Right renal cortex interstitium (tissue), 3 donors: ENCODE measurements at regions not wholly inside any gene's neighbourhood (a gene's known extent, or its start where the extent isn't known, plus 50 kb on each side); places are given as distances from the start of the nearest gene placed in this dataset.
"Not testable (repeated sequence)": the region's sequence is repeated elsewhere in the genome, so short reads cannot be mapped to it uniquely, and the experiment has no call there.

ENCODE experiments used
- DNase-seq, 3 donors: peaks; one replicate each; pipeline ENCODE4 v3.0.0-alpha.2; 2013; ENCODE audit warnings: low read depth in 3 of 3, low spot score in 2 of 3

- no peak for DNase-seq
Measured at GRCh38 chr1:103469801-103470200, 55.7 kb upstream of the RNPC3 start.

- DNase-seq = no peak
Measured at GRCh38 chr1:103467100-103467499, 58.4 kb upstream of the RNPC3 start.

- no peak for DNase-seq
Measured at GRCh38 chr1:103461161-103462105, 64.1 kb upstream of the RNPC3 start.

DNA sequence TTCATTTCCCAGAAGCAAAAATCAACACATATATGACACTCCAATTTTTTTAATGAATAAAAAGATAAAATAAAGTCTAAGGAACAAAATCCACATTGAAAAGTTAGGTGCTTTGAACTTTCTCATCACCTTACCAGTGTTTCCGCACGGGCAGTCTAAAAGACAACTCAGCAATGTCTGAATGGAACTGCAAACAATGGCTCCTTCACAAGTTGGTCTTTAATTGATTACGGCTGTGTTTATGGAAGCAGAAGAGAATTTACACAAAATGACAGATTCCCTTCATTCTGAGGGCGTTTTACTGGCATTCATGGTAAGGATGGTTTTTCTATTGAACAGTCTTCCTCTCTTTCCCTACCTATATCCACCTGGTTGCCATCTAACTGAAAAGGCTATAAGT lies 65.0 kb upstream of the RNPC3 start:
- no peak for DNase-seq

GRCh38 chr1:103459346-103459745 lies 66.2 kb upstream of the RNPC3 start:
- no peak for DNase-seq

GRCh38 chr1:103457886-103458455 lies 67.5 kb upstream of the RNPC3 start:
- peak in 2 of 3 donors; percentile 21 to 23 for DNase-seq

DNA sequence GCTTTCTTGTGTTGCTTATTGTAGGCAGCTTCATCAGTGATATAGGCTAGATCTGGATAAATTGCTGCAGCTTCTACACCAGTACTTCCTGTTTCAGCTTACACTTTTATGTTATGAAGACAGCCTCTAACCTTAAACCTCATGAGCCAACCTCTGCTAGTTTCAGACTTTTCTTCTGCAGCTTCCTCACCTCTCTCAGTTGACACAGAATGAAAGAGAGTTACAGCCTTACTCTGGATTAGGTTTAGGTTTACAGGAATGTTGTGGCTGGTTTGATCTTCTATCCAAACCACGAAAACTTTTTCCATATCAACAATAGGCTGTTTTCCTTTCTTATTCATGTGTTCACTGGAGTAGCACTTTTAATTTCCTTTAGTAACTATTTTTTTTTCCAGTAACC lies 76.9 kb upstream of the RNPC3 start:
- DNase-seq = no peak

GRCh38 chr1:103447471-103447870 lies 78.0 kb upstream of the RNPC3 start:
- DNase-seq = no peak

DNA sequence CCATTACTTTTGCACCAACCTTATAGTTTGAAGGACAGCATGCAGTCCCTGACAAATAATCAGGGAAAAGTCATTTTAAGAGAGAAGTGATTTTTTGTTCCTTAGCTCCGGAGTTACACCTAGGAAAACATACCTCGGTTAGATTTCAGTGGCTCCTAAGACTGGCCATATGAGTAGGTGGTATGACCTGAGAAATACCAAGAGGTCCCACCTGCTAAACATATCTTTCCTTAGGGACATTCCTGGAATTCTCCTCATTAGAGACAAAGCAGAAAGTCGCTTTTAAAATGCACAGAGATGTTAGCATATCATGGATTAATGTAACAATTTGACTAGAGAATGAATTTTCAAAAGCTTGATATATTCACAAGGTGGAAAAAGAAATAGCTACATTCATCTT lies 84.2 kb upstream of the RNPC3 start:
- DNase-seq = no peak

DNA sequence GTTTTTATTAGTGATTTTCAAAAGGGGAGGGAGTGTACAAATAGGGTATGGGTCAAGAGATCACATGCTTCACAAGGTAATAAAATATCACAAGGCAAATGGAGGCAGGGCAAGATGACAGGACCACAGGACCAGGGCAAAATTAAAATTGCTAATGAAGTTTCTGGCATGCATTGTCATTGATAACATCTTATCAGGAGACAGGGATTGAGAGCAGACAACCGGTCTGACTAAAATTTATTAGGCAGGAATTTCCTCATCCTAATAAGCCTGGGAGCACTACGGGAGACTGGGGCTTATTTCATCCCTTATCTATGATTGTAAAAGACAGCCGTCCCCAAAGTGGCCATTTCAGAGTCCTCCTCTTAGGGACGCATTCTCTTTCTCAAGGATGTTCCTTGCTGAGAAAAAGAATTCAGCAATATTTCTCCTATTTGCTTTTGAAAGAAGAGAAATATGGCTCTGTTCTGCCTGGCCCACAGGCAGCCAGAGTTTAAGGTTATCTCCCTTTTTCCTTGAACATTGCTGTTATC lies 88.9 kb upstream of the RNPC3 start:
- not testable (repeated sequence) for DNase-seq

- DNase-seq = no peak
Measured at GRCh38 chr1:103435443-103435842, 90.1 kb upstream of the RNPC3 start.

DNA sequence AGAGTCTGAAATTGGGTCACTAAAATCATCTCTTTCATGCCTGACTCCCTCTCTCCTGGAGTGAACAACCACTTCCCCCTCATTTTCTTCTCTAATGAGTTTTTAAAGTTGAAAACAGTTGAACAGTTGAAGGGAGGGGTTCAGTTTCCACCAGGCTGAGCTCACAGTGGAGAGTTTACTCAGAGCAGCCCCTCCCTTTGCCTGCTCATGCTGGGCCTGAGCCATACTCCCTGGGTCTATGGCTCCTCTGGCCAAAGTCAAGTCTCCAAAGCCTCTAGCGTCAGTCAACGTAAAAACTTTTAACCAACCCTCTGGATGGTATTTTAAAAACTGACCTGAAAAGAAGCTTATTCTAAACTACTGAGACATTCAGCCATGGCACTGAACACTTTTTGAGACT lies 100.8 kb upstream of the RNPC3 start:
- DNase-seq = no peak

GRCh38 chr1:103416681-103417286 lies 108.7 kb upstream of the RNPC3 start:
- no peak for DNase-seq

- no peak for DNase-seq
Measured at GRCh38 chr1:103387898-103388297, 137.6 kb upstream of the RNPC3 start.

DNA sequence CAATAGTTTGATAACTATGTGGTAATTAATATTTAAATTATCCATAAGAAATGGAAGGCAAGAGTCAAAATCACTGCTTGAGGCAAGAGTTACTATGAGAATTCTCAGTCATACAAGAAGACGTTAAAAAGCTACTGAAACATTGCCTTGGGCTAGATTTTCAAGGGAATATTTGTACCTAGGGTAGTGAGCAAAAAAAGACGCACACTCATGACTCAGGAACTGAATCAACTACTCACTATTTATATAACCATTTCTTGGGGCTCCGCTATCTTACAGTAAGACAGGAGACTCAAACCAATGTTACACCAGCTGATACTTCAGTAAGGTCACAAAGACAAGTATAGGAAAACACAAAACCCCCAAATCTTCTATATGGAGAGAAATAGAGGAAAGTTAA lies 151.5 kb upstream of the RNPC3 start:
- no peak for DNase-seq

DNA sequence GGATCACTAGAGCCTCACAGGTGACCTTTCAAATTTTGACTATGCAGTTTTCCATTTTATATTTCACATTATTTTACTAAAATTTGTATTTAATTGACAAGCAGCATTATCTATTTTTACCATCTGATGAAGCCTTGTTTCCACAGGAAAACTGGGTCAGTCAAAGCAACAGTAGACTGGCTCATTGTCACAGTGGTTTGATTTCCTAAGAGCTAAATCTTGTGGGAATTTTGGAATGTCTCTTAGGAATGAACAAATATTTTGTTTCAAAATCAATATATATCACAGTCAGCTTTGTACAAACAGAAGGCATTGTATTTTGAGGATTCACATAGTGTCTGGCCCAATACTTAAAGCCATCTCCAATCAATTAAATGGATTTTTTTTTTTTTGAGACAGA lies 152.6 kb upstream of the RNPC3 start:
- DNase-seq = no peak

- no peak for DNase-seq
Measured at GRCh38 chr1:103371234-103371633, 154.3 kb upstream of the RNPC3 start.

DNA sequence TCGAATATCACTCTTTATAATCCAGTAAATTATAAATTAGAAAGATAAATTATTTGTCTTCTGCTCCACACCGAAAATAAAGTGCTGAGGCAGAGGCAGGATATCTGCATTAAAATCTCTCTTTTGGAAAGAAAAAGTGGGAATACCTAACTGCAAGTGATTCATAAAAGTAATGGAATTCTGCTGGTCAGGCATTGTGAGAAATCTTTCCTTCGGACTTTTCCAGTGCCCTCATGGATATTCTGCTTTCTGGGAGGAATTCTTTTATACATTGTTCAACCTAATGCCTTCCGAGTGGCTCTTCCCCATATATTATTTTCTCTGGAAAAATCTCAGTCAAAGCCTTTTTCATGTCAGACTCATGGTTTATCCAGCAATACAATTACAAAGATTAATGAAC lies 158.3 kb upstream of the RNPC3 start:
- no peak for DNase-seq

DNA sequence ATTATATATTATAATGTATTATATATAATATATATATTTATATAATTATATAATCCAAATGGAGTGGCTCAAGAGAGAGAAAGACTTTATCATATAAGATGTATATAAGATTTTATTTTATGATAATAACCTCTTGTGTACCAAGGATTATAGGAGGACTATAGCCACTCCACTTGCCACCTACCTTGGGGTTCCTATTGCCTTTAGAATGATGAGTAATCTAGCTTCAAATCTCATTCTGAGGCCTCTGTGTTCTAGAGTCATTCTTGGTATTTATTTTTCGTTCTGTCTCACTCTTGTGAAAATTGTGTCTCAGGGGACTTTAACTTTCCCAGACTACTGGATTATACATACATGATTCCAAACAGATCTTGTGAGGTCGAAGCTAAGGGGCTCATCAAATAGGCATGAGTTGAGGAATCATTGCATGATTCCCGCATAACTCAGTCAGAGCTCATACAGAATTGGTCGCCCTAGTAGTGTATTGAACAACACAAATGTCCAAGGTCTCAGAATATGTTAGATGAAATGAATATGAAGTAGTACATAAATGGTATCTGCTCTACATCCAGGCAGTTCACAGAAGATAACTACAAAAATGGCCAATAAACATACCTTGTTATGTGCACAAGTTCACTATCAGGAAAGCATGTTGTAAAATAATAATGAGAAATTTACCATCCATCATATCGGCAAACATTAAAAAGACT lies 159.5 kb upstream of the RNPC3 start:
- no peak for DNase-seq

- DNase-seq = no peak
Measured at GRCh38 chr1:103363008-103363365, 162.5 kb upstream of the RNPC3 start.

- DNase-seq = no peak
Measured at GRCh38 chr1:103362348-103363007, 163.0 kb upstream of the RNPC3 start.
